ENCODE measurements at regions not wholly inside any gene's neighbourhood (a gene's known extent, or its start where the extent isn't known, plus 50 kb on each side); places are given as distances from the start of the nearest gene placed in this dataset.
"Not testable (repeated sequence)": the region's sequence is repeated elsewhere in the genome, so short reads cannot be mapped to it uniquely, and the experiment has no call there.

- no peak for DNase-seq
Measured at GRCh38 chr12:47610686-47611252, 95.1 kb downstream of the RPAP3 start.

GRCh38 chr12:47609806-47610205 is 96.0 kb downstream of the RPAP3 start:
- no peak for DNase-seq

GRCh38 chr12:47608671-47609070 is 97.2 kb downstream of the RPAP3 start:
- not testable (repeated sequence) for DNase-seq

GRCh38 chr12:47604221-47604873 is 101.5 kb downstream of the RPAP3 start:
- no peak for DNase-seq

- DNase-seq = no peak
Measured at GRCh38 chr12:47602949-47603558, 102.8 kb downstream of the RPAP3 start.

- DNase-seq = no peak
Measured at GRCh38 chr12:47602325-47602724, 103.5 kb downstream of the RPAP3 start.

GRCh38 chr12:47601071-47601470 is 104.8 kb downstream of the RPAP3 start:
- DNase-seq = no peak

- no peak for DNase-seq
Measured at GRCh38 chr12:47591795-47592194, 114.0 kb downstream of the RPAP3 start.

GRCh38 chr12:47591361-47591791 is 114.5 kb downstream of the RPAP3 start:
- DNase-seq = no peak

GRCh38 chr12:47590771-47591360 is 115.0 kb downstream of the RPAP3 start:
- DNase-seq = no peak

GRCh38 chr12:47586952-47587669 is 118.7 kb downstream of the RPAP3 start:
- DNase-seq = no peak

GRCh38 chr12:47585507-47585906 is 120.3 kb downstream of the RPAP3 start:
- DNase-seq = no peak

- no peak for DNase-seq
Measured at GRCh38 chr12:47578836-47579235, 127.0 kb downstream of the RPAP3 start.

- no peak for DNase-seq
Measured at GRCh38 chr12:47577206-47577989, 128.4 kb downstream of the RPAP3 start.

GRCh38 chr12:47576289-47576945 is 129.4 kb downstream of the RPAP3 start:
- DNase-seq = peak; percentile 27

GRCh38 chr12:47574252-47575021 is 131.4 kb downstream of the RPAP3 start:
- no peak for DNase-seq

- DNase-seq = no peak
Measured at GRCh38 chr12:47573146-47573659, 132.6 kb downstream of the RPAP3 start.

GRCh38 chr12:47570151-47570550 is 135.7 kb downstream of the RPAP3 start:
- DNase-seq = no peak

- DNase-seq = no peak
Measured at GRCh38 chr12:47562201-47562600, 143.6 kb downstream of the RPAP3 start.

GRCh38 chr12:47561746-47562145 is 144.1 kb downstream of the RPAP3 start:
- no peak for DNase-seq

GRCh38 chr12:47560415-47560814 is 145.4 kb downstream of the RPAP3 start:
- DNase-seq = no peak
